DOHH2 (cell line): ENCODE measurements at regions not wholly inside any gene's neighbourhood (a gene's known extent, or its start where the extent isn't known, plus 50 kb on each side); places are given as distances from the start of the nearest gene placed in this dataset.

Experiments
- CTCF ChIP-seq: fragments of 200-600 bp; sonication (generic); IDR thresholded peaks from one replicate; pipeline ENCODE4 v1.5.1; 2014; ENCODE audit warnings: antibody characterized with exemption, mild to moderate bottlenecking, low read depth, low read length; ENCODE audit not compliant: poor library complexity, severe bottlenecking
- EZH2phosphoT487 ChIP-seq: fragments of 200-600 bp; sonication (generic); IDR thresholded peaks from 2 replicates; pipeline ENCODE4 v1.6.1; 2017; ENCODE audit warnings: borderline replicate concordance, mild to moderate bottlenecking, antibody characterized with exemption, low read length, moderate library complexity, mixed read lengths

- TF ChIP-seq CTCF: no peak
- no peak for TF ChIP-seq EZH2phosphoT487
Measured at GRCh38 chr4:26171941-26172340, 148.9 kb upstream of the RBPJ start.
